ENCODE measurements at regions not wholly inside any gene's neighbourhood (a gene's known extent, or its start where the extent isn't known, plus 50 kb on each side); places are given as distances from the start of the nearest gene placed in this dataset.

DNA sequence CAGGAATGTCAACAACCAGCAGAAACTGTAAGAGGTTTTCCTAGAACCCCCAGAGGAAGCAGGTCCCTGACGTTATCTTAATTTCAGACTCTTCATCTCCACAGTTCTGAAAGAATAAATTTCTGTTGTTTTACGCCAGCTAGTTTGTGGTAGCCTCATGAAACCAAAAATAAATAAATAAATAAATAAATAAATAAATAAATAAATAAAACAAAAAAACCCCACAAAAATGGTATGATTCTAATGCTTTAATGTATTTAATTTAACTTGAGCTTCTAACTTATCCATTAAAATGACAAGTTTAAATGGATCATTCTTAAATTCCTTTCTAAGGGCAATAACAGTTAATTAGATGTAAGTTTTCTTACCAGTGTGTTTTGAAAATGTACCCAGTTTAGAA lies 293.8 kb upstream of the ADAMTS5 start:
- TF ChIP-seq, protein P1, sequence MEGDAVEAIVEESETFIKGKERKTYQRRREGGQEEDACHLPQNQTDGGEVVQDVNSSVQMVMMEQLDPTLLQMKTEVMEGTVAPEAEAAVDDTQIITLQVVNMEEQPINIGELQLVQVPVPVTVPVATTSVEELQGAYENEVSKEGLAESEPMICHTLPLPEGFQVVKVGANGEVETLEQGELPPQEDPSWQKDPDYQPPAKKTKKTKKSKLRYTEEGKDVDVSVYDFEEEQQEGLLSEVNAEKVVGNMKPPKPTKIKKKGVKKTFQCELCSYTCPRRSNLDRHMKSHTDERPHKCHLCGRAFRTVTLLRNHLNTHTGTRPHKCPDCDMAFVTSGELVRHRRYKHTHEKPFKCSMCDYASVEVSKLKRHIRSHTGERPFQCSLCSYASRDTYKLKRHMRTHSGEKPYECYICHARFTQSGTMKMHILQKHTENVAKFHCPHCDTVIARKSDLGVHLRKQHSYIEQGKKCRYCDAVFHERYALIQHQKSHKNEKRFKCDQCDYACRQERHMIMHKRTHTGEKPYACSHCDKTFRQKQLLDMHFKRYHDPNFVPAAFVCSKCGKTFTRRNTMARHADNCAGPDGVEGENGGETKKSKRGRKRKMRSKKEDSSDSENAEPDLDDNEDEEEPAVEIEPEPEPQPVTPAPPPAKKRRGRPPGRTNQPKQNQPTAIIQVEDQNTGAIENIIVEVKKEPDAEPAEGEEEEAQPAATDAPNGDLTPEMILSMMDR (IDR thresholded peaks at IDR 0.05; ENCODE audit: low read depth, low read length, poor library complexity, severe bottlenecking) = no peak
- no peak for TF ChIP-seq EZH2phosphoT487 (IDR thresholded peaks at IDR 0.05; ENCODE audit: borderline replicate concordance, low read length)
